ENCODE measurements at regions not wholly inside any gene's neighbourhood (a gene's known extent, or its start where the extent isn't known, plus 50 kb on each side); places are given as distances from the start of the nearest gene placed in this dataset.

GRCh38 chr12:95412482-95413311, 61.3 kb upstream of the METAP2 start:
- H3K4me3 ChIP-seq (replicated peaks; ENCODE audit: low read depth, low read length) = no peak overlapping the region
- DNase-seq (ENCODE audit: extremely low read depth, low read depth) = peak; percentile 69
- TF ChIP-seq CTCF (IDR thresholded peaks at IDR 0.05; ENCODE audit: low read depth, low read length, missing control alignments) = no peak

- no peak for DNase-seq (ENCODE audit: extremely low read depth, low read depth)
- H3K4me3 ChIP-seq (replicated peaks; ENCODE audit: low read depth, low read length) = no peak overlapping the region
- TF ChIP-seq CTCF (IDR thresholded peaks at IDR 0.05; ENCODE audit: low read depth, low read length, missing control alignments) = no peak
These were observed 60.4 kb upstream of the METAP2 start for GRCh38 chr12:95413576-95413975.

- TF ChIP-seq CTCF (IDR thresholded peaks at IDR 0.05; ENCODE audit: low read depth, low read length, missing control alignments) = no peak
- no peak for DNase-seq (ENCODE audit: extremely low read depth, low read depth)
- no peak overlapping the region for H3K4me3 ChIP-seq (replicated peaks; ENCODE audit: low read depth, low read length)
These were observed 58.5 kb upstream of the METAP2 start for GRCh38 chr12:95415451-95415850.

GRCh38 chr12:95416111-95416636, 57.8 kb upstream of the METAP2 start:
- no peak overlapping the region for H3K4me3 ChIP-seq (replicated peaks; ENCODE audit: low read depth, low read length)
- TF ChIP-seq CTCF (IDR thresholded peaks at IDR 0.05; ENCODE audit: low read depth, low read length, missing control alignments) = no peak
- DNase-seq (ENCODE audit: extremely low read depth, low read depth) = no peak

GRCh38 chr12:95417372-95417771, 56.6 kb upstream of the METAP2 start:
- H3K4me3 ChIP-seq (replicated peaks; ENCODE audit: low read depth, low read length) = no peak overlapping the region
- DNase-seq (ENCODE audit: extremely low read depth, low read depth) = no peak
- TF ChIP-seq CTCF (IDR thresholded peaks at IDR 0.05; ENCODE audit: low read depth, low read length, missing control alignments) = no peak

- TF ChIP-seq CTCF (IDR thresholded peaks at IDR 0.05; ENCODE audit: low read depth, low read length, missing control alignments) = no peak
- DNase-seq (ENCODE audit: extremely low read depth, low read depth) = no peak
- H3K4me3 ChIP-seq (replicated peaks; ENCODE audit: low read depth, low read length) = no peak overlapping the region
These were observed 55.8 kb upstream of the METAP2 start for GRCh38 chr12:95418142-95418541.
